A673 (cell line): ENCODE measurements at regions not wholly inside any gene's neighbourhood (a gene's known extent, or its start where the extent isn't known, plus 50 kb on each side); places are given as distances from the start of the nearest gene placed in this dataset.

Source experiments
- BruUV-seq: library from RNA; stranded (reverse); fragments of 400-500 nt; replicated peaks from 2 replicates; lab custom pipeline; 2021; lab: Mats Ljungman, UMichigan
- CTCF ChIA-PET: fragments of 300-600 bp; sonication (Branson Sonifier 250); formaldehyde crosslinking; loops from one replicate; lab custom pipeline; 2022; ENCODE audit warnings: antibody characterized with exemption; lab: Charles Lee
- POLR2A ChIA-PET: fragments of 300-600 bp; sonication (Branson Sonifier 250); formaldehyde crosslinking; loops from one replicate; lab custom pipeline; 2022; ENCODE audit warnings: antibody characterized with exemption; ENCODE audit not compliant: low non-redundant PET; lab: Charles Lee
- DNase-seq: peaks from one replicate; pipeline ENCODE4 v3.0.0-alpha.2; 2015; ENCODE audit warnings: low spot score
- H3K27ac ChIP-seq: fragments of 200-600 bp; sonication (generic); 2 replicates; pipeline ENCODE4 v1.5.1; 2016; ENCODE audit warnings: mixed run types, low read depth, mild to moderate bottlenecking, mixed read lengths, antibody characterized with exemption, low read length; ENCODE audit not compliant: poor library complexity, severe bottlenecking
- H3K27me3 ChIP-seq: fragments of 200-600 bp; sonication (generic); replicated peaks from 2 replicates; pipeline ENCODE4 v1.6.1; 2017; ENCODE audit warnings: mixed run types, low read depth, mild to moderate bottlenecking, mixed read lengths, antibody characterized with exemption, low read length; ENCODE audit not compliant: insufficient read depth, poor library complexity
- H3K36me3 ChIP-seq: fragments of 200-600 bp; sonication (generic); 2 replicates; pipeline ENCODE4 v1.6.1; 2016; ENCODE audit warnings: mixed run types, mild to moderate bottlenecking, mixed read lengths, antibody characterized with exemption, low read length; ENCODE audit not compliant: insufficient read depth, poor library complexity, severe bottlenecking
- H3K4me1 ChIP-seq: fragments of 200-600 bp; sonication (generic); 2 replicates; pipeline ENCODE4 v1.6.1; 2017; ENCODE audit warnings: mixed run types, mild to moderate bottlenecking, mixed read lengths, antibody characterized with exemption, low read length; ENCODE audit not compliant: insufficient read depth, poor library complexity, severe bottlenecking
- H3K4me3 ChIP-seq: fragments of 200-600 bp; sonication (generic); 2 replicates; pipeline ENCODE4 v1.5.1; 2016; ENCODE audit warnings: low read depth, mixed run types, mild to moderate bottlenecking, mixed read lengths, low read length; ENCODE audit not compliant: poor library complexity, severe bottlenecking
- H3K9me3 ChIP-seq: fragments of 200-600 bp; sonication (generic); 2 replicates; pipeline ENCODE4 v1.6.1; 2016; ENCODE audit warnings: mixed run types, low read depth, mild to moderate bottlenecking, mixed read lengths, antibody characterized with exemption, low read length; ENCODE audit not compliant: poor library complexity, severe bottlenecking
- EZH2 ChIP-seq: fragments of 200-600 bp; sonication (generic); IDR thresholded peaks from 2 replicates; pipeline ENCODE4 v1.6.1; 2017; ENCODE audit warnings: borderline replicate concordance, low read depth, mild to moderate bottlenecking, mixed read lengths, antibody characterized with exemption, low read length; ENCODE audit not compliant: poor library complexity, severe bottlenecking
- intact Hi-C: fragments of 100-400 bp; cut with micrococcal nuclease; formaldehyde crosslinking; loops from one replicate; pipeline ENCODE4 v1.10.0; 2022; ENCODE audit not compliant: unreplicated experiment
- TF ChIP-seq, protein P1 (sequence below): fragments of 300-800, 200-600 bp; sonication (generic); conservative IDR thresholded peaks from 2 replicates; pipeline ENCODE4 v1.5.1; 2017; ENCODE audit warnings: low read depth, mild to moderate bottlenecking, antibody characterized with exemption, low read length, moderate library complexity, mixed read lengths

DNA sequence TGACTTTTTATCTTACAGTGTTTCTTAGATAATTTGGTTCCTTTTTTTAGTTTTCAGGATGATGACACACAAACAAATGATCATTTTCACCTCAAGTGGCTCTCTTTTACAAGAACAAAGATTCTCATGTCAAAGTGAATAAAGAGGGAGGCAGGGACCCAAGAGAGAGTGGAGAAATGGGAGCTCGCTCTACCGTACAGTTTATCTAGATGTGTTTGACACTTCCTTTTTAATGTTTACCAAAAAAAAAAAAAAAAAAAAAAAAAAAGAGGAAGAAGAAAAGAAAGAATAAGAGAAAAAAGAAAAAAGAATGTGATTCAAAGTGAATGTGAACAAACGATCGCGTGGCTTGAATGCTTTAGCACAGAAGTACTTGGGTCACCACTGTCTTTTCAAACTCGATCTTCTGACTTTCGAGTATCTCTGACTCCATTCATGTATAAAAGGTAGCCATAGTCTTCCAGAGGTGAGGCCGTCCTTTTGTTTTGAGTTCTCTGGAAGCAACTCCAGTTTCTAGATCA lies 75.6 kb upstream of the GRXCR1 start:
- H3K27ac ChIP-seq = no peak overlapping the region
- H3K27me3 ChIP-seq = no peaks in the 10 kb centered on the region
- no peaks in the 10 kb centered on the region for H3K36me3 ChIP-seq
- POLR2A ChIA-PET = no interaction called here
- no TSS peak for BruUV-seq
- H3K4me3 ChIP-seq = no peak overlapping the region
- no peak for DNase-seq
- intact Hi-C loops = no loop called here
- TF ChIP-seq, protein P1, sequence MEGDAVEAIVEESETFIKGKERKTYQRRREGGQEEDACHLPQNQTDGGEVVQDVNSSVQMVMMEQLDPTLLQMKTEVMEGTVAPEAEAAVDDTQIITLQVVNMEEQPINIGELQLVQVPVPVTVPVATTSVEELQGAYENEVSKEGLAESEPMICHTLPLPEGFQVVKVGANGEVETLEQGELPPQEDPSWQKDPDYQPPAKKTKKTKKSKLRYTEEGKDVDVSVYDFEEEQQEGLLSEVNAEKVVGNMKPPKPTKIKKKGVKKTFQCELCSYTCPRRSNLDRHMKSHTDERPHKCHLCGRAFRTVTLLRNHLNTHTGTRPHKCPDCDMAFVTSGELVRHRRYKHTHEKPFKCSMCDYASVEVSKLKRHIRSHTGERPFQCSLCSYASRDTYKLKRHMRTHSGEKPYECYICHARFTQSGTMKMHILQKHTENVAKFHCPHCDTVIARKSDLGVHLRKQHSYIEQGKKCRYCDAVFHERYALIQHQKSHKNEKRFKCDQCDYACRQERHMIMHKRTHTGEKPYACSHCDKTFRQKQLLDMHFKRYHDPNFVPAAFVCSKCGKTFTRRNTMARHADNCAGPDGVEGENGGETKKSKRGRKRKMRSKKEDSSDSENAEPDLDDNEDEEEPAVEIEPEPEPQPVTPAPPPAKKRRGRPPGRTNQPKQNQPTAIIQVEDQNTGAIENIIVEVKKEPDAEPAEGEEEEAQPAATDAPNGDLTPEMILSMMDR = no peak
- TF ChIP-seq EZH2 = no peak
- H3K9me3 ChIP-seq = no peaks in the 10 kb centered on the region
- CTCF ChIA-PET = no interaction called here
- no peaks in the 10 kb centered on the region for H3K4me1 ChIP-seq

DNA sequence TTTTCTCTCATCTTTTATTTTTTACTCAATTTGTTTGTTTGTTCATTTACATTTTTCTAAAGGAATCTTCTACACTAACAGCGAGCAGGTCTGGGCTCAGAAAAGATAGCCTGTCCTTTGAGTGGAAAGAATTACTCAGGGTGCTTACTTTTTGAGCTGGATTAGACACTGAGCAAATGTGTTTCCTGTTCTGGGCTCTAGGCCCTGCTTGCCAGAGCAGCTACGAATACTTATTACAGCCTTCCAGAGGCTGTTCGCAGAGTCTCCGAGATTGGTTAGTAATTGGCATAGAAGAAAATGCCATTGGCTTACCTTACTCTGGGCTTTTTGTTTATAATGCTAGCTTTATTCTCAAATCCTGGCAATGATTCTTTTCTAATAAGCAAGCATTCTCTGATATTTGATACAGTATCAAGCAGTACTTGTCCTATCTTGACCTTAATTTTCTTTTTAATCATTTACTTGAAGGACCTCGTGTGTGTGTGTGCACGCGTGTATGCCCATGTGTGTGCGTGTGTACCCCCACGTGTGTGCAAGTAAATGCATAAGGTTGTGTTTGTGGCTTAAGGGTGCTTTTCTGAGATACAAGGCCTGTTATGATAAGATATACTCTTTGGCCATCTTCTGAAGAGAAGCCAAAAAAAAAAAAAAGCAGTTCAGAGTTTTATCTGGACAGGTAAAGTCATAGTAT lies 76.2 kb upstream of the GRXCR1 start:
- no peaks in the 10 kb centered on the region for H3K9me3 ChIP-seq
- POLR2A ChIA-PET = no interaction called here
- H3K36me3 ChIP-seq = no peaks in the 10 kb centered on the region
- CTCF ChIA-PET = no interaction called here
- no peak overlapping the region for H3K27ac ChIP-seq
- no peak overlapping the region for H3K4me3 ChIP-seq
- H3K4me1 ChIP-seq = no peaks in the 10 kb centered on the region
- no peak for DNase-seq
- intact Hi-C loops = no loop called here
- TF ChIP-seq, protein P1 = no peak
- TF ChIP-seq EZH2 = no peak
- no TSS peak for BruUV-seq
- H3K27me3 ChIP-seq = no peaks in the 10 kb centered on the region

DNA sequence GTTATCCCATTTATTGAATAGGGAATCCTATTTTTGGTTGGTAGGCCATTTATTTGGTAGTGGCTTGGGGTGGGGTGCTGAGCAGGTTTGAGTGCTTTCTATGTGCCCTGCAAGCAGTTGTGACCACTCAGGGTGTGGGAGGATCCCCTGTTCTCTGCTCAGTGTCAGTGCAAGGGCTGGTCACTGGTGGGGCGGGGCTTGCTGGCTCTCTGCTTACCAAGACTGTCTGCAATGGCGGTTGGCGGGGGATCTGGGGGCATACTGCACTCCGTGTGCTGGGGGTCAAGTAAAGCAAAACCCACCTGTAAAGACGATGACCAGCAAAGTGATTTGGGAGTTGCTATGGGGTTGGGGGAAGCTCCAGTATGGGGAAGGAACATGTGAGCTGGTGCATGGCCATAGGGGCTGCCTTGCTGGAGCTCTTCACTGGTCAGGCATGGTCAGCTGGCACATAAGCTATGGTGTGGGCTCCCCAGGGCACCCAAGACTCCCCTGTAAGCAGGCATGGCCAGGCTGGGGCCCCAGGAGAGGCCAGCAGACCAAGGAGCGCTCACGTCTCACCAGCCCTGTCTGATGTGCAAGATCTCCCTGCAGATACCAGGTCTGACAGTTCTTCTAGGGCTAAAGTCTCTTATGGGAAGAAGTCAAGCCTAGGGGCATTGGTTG lies 83.0 kb upstream of the GRXCR1 start:
- H3K27me3 ChIP-seq = no peaks in the 10 kb centered on the region
- H3K4me1 ChIP-seq = no peaks in the 10 kb centered on the region
- DNase-seq = no peak
- H3K9me3 ChIP-seq = no peaks in the 10 kb centered on the region
- H3K4me3 ChIP-seq = no peak overlapping the region
- intact Hi-C loops = no loop called here
- no peaks in the 10 kb centered on the region for H3K36me3 ChIP-seq
- TF ChIP-seq EZH2 = no peak
- TF ChIP-seq, protein P1 = no peak
- H3K27ac ChIP-seq = no peak overlapping the region
- BruUV-seq = no TSS peak
- ChIA-PET CTCF (no interaction called here), POLR2A (no interaction called here)
